ENCODE measurements at regions not wholly inside any gene's neighbourhood (a gene's known extent, or its start where the extent isn't known, plus 50 kb on each side); places are given as distances from the start of the nearest gene placed in this dataset.
"Not testable (repeated sequence)": the region's sequence is repeated elsewhere in the genome, so short reads cannot be mapped to it uniquely, and the experiment has no call there.

GRCh38 chr13:62104136-62104535, 688.5 kb upstream of the PCDH20 start:
- H3K4me1 ChIP-seq (ENCODE audit: control insufficient read depth in 1 of 2, insufficient read depth in 2 of 2, low read length in 2 of 2); H3K4me2 ChIP-seq (ENCODE audit: low read length); H4K91ac ChIP-seq (ENCODE audit: low read depth, low read length); H3K27me3 ChIP-seq (ENCODE audit: insufficient read depth, low read length); H3K14ac ChIP-seq (ENCODE audit: low read length); H3K79me1 ChIP-seq (ENCODE audit: low read length); H3K4ac ChIP-seq (ENCODE audit: low read depth, low read length); H3K23ac ChIP-seq (ENCODE audit: low read length); H3K4me3 ChIP-seq (ENCODE audit: low read depth, low read length); H3K79me2 ChIP-seq (ENCODE audit: control insufficient read depth, insufficient read depth, low read length, poor library complexity); DNase-seq; H2AFZ ChIP-seq (ENCODE audit: insufficient read depth, low read length, poor library complexity); H4K8ac ChIP-seq (ENCODE audit: low read depth, low read length); H2AK5ac ChIP-seq (ENCODE audit: low read length); H2BK5ac ChIP-seq (ENCODE audit: low read depth, low read length, poor library complexity); H3K36me3 ChIP-seq (ENCODE audit: control insufficient read depth in 1 of 2, insufficient read depth in 2 of 2, low read length in 2 of 2); H4K12ac ChIP-seq (ENCODE audit: low read depth, low read length); H3K9me3 ChIP-seq (ENCODE audit: insufficient read depth, low read depth, low read length); H2BK120ac ChIP-seq (ENCODE audit: insufficient read depth, low read length, poor library complexity); H3K27ac ChIP-seq (ENCODE audit: low read depth, low read length); H2BK12ac ChIP-seq (ENCODE audit: low read length); H3K18ac ChIP-seq (ENCODE audit: low read length); H3K9ac ChIP-seq (ENCODE audit: low read length): not testable (repeated sequence)
- WGBS (ENCODE audit: extremely low coverage, insufficient coverage, insufficient read length), result no CpG with 5 or more reads among the region's 7 CpGs

DNA sequence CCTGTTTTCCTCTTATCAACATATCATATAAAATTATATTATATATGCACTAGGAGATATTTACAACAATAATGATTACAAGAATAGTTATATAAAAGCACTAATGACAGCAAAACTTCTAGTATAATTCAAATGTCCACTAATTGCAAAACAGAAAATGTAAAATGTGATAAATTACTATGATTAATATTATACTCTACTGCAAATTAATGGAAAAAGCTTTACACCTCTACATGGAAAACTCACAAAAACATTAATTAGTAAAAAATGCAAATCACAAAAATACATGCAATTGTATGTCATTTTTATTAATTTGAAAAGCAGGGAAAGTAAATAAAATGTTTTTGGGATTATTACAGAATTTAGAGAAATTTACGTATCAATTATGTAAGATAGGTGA, 681.0 kb upstream of the PCDH20 start:
- Histone ChIP-seq H3K79me2 (ENCODE audit: control insufficient read depth, insufficient read depth, low read length, poor library complexity) (no peaks in the 10 kb centered on the region), H3K36me3 (ENCODE audit: control insufficient read depth in 1 of 2, insufficient read depth in 2 of 2, low read length in 2 of 2) (no peaks in the 10 kb centered on the region), H2AK5ac (ENCODE audit: low read length) (no peak overlapping the region), H4K91ac (ENCODE audit: low read depth, low read length) (no peak overlapping the region), H2AFZ (ENCODE audit: insufficient read depth, low read length, poor library complexity) (no peak overlapping the region), H3K4ac (ENCODE audit: low read depth, low read length) (no peak overlapping the region), H3K27me3 (ENCODE audit: insufficient read depth, low read length) (no peaks in the 10 kb centered on the region), H4K8ac (ENCODE audit: low read depth, low read length) (no peak overlapping the region), H2BK120ac (ENCODE audit: insufficient read depth, low read length, poor library complexity) (no peak overlapping the region), H3K4me1 (ENCODE audit: control insufficient read depth in 1 of 2, insufficient read depth in 2 of 2, low read length in 2 of 2) (no peaks in the 10 kb centered on the region), H3K4me3 (ENCODE audit: low read depth, low read length) (no peak overlapping the region), H3K4me2 (ENCODE audit: low read length) (no peak overlapping the region), H3K27ac (ENCODE audit: low read depth, low read length) (no peak overlapping the region), H3K9me3 (ENCODE audit: insufficient read depth, low read depth, low read length) (no peaks in the 10 kb centered on the region), H3K79me1 (ENCODE audit: low read length) (no peaks in the 10 kb centered on the region), H3K9ac (ENCODE audit: low read length) (no peak overlapping the region), H3K18ac (ENCODE audit: low read length) (no peak overlapping the region), H2BK12ac (ENCODE audit: low read length) (no peak overlapping the region), H3K14ac (ENCODE audit: low read length) (no peak overlapping the region), H3K23ac (ENCODE audit: low read length) (no peak overlapping the region), H4K12ac (ENCODE audit: low read depth, low read length) (no peak overlapping the region), H2BK5ac (ENCODE audit: low read depth, low read length, poor library complexity) (no peak overlapping the region)
- no peak for DNase-seq
- no CpG with 5 or more reads among the region's 1 CpG for WGBS (ENCODE audit: extremely low coverage, insufficient coverage, insufficient read length)

GRCh38 chr13:62094932-62095331, 679.3 kb upstream of the PCDH20 start:
- no peak overlapping the region for H3K27ac ChIP-seq (ENCODE audit: low read depth, low read length)
- no peak overlapping the region for H4K91ac ChIP-seq (ENCODE audit: low read depth, low read length)
- no peak overlapping the region for H3K18ac ChIP-seq (ENCODE audit: low read length)
- no peaks in the 10 kb centered on the region for H3K79me1 ChIP-seq (ENCODE audit: low read length)
- H3K27me3 ChIP-seq (ENCODE audit: insufficient read depth, low read length), result no peaks in the 10 kb centered on the region
- no peak overlapping the region for H2BK12ac ChIP-seq (ENCODE audit: low read length)
- no peaks in the 10 kb centered on the region for H3K4me1 ChIP-seq (ENCODE audit: control insufficient read depth in 1 of 2, insufficient read depth in 2 of 2, low read length in 2 of 2)
- no peak overlapping the region for H3K14ac ChIP-seq (ENCODE audit: low read length)
- no peak overlapping the region for H2AK5ac ChIP-seq (ENCODE audit: low read length)
- DNase-seq, result no peak
- no peaks in the 10 kb centered on the region for H3K36me3 ChIP-seq (ENCODE audit: control insufficient read depth in 1 of 2, insufficient read depth in 2 of 2, low read length in 2 of 2)
- H4K12ac ChIP-seq (ENCODE audit: low read depth, low read length), result no peak overlapping the region
- no peaks in the 10 kb centered on the region for H3K79me2 ChIP-seq (ENCODE audit: control insufficient read depth, insufficient read depth, low read length, poor library complexity)
- no peak overlapping the region for H4K8ac ChIP-seq (ENCODE audit: low read depth, low read length)
- H3K4ac ChIP-seq (ENCODE audit: low read depth, low read length), result no peak overlapping the region
- H3K9me3 ChIP-seq (ENCODE audit: insufficient read depth, low read depth, low read length), result no peaks in the 10 kb centered on the region
- no peak overlapping the region for H2AFZ ChIP-seq (ENCODE audit: insufficient read depth, low read length, poor library complexity)
- H3K9ac ChIP-seq (ENCODE audit: low read length), result no peak overlapping the region
- H2BK5ac ChIP-seq (ENCODE audit: low read depth, low read length, poor library complexity), result no peak overlapping the region
- H3K4me3 ChIP-seq (ENCODE audit: low read depth, low read length), result no peak overlapping the region
- H3K4me2 ChIP-seq (ENCODE audit: low read length), result no peak overlapping the region
- H2BK120ac ChIP-seq (ENCODE audit: insufficient read depth, low read length, poor library complexity), result no peak overlapping the region
- no peak overlapping the region for H3K23ac ChIP-seq (ENCODE audit: low read length)
- whole genome bisulfite sequencing (ENCODE audit: extremely low coverage, insufficient coverage, insufficient read length), result no CpG with 5 or more reads among the region's 1 CpG

DNA sequence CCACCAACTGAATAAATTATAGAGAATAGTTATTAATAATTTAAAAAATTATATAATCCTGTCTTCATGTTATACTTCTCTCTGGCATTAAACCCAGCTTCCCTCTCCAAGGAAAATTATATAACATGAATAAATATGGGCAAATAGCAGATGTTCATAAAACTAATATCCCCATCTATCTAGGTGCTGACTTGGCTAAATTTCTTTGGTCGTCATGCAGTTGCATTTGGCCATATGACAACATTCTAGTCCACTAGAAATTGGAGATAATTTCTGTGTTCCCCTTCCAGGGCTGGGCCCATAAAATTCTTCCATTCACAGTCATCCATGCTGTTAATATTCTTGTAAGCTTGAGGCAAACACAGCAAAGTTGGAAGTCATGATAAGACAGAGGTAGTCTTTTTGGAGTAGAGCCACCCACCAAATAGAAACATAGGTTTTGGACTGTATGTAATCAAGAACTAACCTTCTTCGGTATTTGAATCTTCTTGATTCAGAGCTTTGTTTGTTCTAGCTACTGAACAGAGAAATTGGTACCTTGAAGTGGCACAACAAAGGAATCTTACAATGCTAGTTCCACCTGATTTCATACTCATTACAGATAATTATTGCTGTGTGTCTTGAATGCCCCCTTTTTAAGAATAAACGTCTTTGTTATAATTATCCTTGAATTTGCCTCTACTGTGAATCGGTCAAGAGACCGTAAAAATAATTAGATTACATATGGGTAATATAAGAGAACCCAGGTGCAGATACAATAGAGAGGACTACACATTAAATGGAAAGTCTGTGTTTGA, 678.5 kb upstream of the PCDH20 start:
- Histone ChIP-seq H3K79me1 (ENCODE audit: low read length) (no peaks in the 10 kb centered on the region), H3K4me1 (ENCODE audit: control insufficient read depth in 1 of 2, insufficient read depth in 2 of 2, low read length in 2 of 2) (no peaks in the 10 kb centered on the region), H2AK5ac (ENCODE audit: low read length) (no peak overlapping the region), H3K18ac (ENCODE audit: low read length) (no peak overlapping the region), H2BK120ac (ENCODE audit: insufficient read depth, low read length, poor library complexity) (no peak overlapping the region), H3K4me3 (ENCODE audit: low read depth, low read length) (no peak overlapping the region), H3K36me3 (ENCODE audit: control insufficient read depth in 1 of 2, insufficient read depth in 2 of 2, low read length in 2 of 2) (no peaks in the 10 kb centered on the region), H2BK5ac (ENCODE audit: low read depth, low read length, poor library complexity) (no peak overlapping the region), H4K12ac (ENCODE audit: low read depth, low read length) (no peak overlapping the region), H3K9me3 (ENCODE audit: insufficient read depth, low read depth, low read length) (no peaks in the 10 kb centered on the region), H3K23ac (ENCODE audit: low read length) (no peak overlapping the region), H2BK12ac (ENCODE audit: low read length) (no peak overlapping the region), H4K91ac (ENCODE audit: low read depth, low read length) (no peak overlapping the region), H3K27me3 (ENCODE audit: insufficient read depth, low read length) (no peaks in the 10 kb centered on the region), H3K27ac (ENCODE audit: low read depth, low read length) (no peak overlapping the region), H3K4ac (ENCODE audit: low read depth, low read length) (no peak overlapping the region), H3K4me2 (ENCODE audit: low read length) (no peak overlapping the region), H4K8ac (ENCODE audit: low read depth, low read length) (no peak overlapping the region), H3K9ac (ENCODE audit: low read length) (no peak overlapping the region), H3K14ac (ENCODE audit: low read length) (no peak overlapping the region), H3K79me2 (ENCODE audit: control insufficient read depth, insufficient read depth, low read length, poor library complexity) (no peaks in the 10 kb centered on the region), H2AFZ (ENCODE audit: insufficient read depth, low read length, poor library complexity) (no peak overlapping the region)
- DNase-seq, result no peak
- WGBS (ENCODE audit: extremely low coverage, insufficient coverage, insufficient read length), result no CpG with 5 or more reads among the region's 5 CpGs
